A673 (cell line): ENCODE measurements at regions not wholly inside any gene's neighbourhood (a gene's known extent, or its start where the extent isn't known, plus 50 kb on each side); places are given as distances from the start of the nearest gene placed in this dataset.

Experiments used
- BruUV-seq: library from RNA; stranded (reverse); fragments of 400-500 nt; replicated peaks from 2 replicates; lab custom pipeline; 2021; lab: Mats Ljungman, UMichigan
- CTCF ChIA-PET: fragments of 300-600 bp; sonication (Branson Sonifier 250); formaldehyde crosslinking; loops from one replicate; lab custom pipeline; 2022; ENCODE audit warnings: antibody characterized with exemption; lab: Charles Lee
- POLR2A ChIA-PET: fragments of 300-600 bp; sonication (Branson Sonifier 250); formaldehyde crosslinking; loops from one replicate; lab custom pipeline; 2022; ENCODE audit warnings: antibody characterized with exemption; ENCODE audit not compliant: low non-redundant PET; lab: Charles Lee
- DNase-seq: peaks from one replicate; pipeline ENCODE4 v3.0.0-alpha.2; 2015; ENCODE audit warnings: low spot score
- H3K27ac ChIP-seq: fragments of 200-600 bp; sonication (generic); 2 replicates; pipeline ENCODE4 v1.5.1; 2016; ENCODE audit warnings: mixed run types, low read depth, mild to moderate bottlenecking, mixed read lengths, antibody characterized with exemption, low read length; ENCODE audit not compliant: poor library complexity, severe bottlenecking
- H3K27me3 ChIP-seq: fragments of 200-600 bp; sonication (generic); replicated peaks from 2 replicates; pipeline ENCODE4 v1.6.1; 2017; ENCODE audit warnings: mixed run types, low read depth, mild to moderate bottlenecking, mixed read lengths, antibody characterized with exemption, low read length; ENCODE audit not compliant: insufficient read depth, poor library complexity
- H3K36me3 ChIP-seq: fragments of 200-600 bp; sonication (generic); 2 replicates; pipeline ENCODE4 v1.6.1; 2016; ENCODE audit warnings: mixed run types, mild to moderate bottlenecking, mixed read lengths, antibody characterized with exemption, low read length; ENCODE audit not compliant: insufficient read depth, poor library complexity, severe bottlenecking
- H3K4me1 ChIP-seq: fragments of 200-600 bp; sonication (generic); 2 replicates; pipeline ENCODE4 v1.6.1; 2017; ENCODE audit warnings: mixed run types, mild to moderate bottlenecking, mixed read lengths, antibody characterized with exemption, low read length; ENCODE audit not compliant: insufficient read depth, poor library complexity, severe bottlenecking
- H3K4me3 ChIP-seq: fragments of 200-600 bp; sonication (generic); 2 replicates; pipeline ENCODE4 v1.5.1; 2016; ENCODE audit warnings: low read depth, mixed run types, mild to moderate bottlenecking, mixed read lengths, low read length; ENCODE audit not compliant: poor library complexity, severe bottlenecking
- H3K9me3 ChIP-seq: fragments of 200-600 bp; sonication (generic); 2 replicates; pipeline ENCODE4 v1.6.1; 2016; ENCODE audit warnings: mixed run types, low read depth, mild to moderate bottlenecking, mixed read lengths, antibody characterized with exemption, low read length; ENCODE audit not compliant: poor library complexity, severe bottlenecking
- EZH2 ChIP-seq: fragments of 200-600 bp; sonication (generic); IDR thresholded peaks from 2 replicates; pipeline ENCODE4 v1.6.1; 2017; ENCODE audit warnings: borderline replicate concordance, low read depth, mild to moderate bottlenecking, mixed read lengths, antibody characterized with exemption, low read length; ENCODE audit not compliant: poor library complexity, severe bottlenecking
- intact Hi-C: fragments of 100-400 bp; cut with micrococcal nuclease; formaldehyde crosslinking; loops from one replicate; pipeline ENCODE4 v1.10.0; 2022; ENCODE audit not compliant: unreplicated experiment
- TF ChIP-seq, protein P1 (sequence below): fragments of 300-800, 200-600 bp; sonication (generic); conservative IDR thresholded peaks from 2 replicates; pipeline ENCODE4 v1.5.1; 2017; ENCODE audit warnings: low read depth, mild to moderate bottlenecking, antibody characterized with exemption, low read length, moderate library complexity, mixed read lengths

DNA sequence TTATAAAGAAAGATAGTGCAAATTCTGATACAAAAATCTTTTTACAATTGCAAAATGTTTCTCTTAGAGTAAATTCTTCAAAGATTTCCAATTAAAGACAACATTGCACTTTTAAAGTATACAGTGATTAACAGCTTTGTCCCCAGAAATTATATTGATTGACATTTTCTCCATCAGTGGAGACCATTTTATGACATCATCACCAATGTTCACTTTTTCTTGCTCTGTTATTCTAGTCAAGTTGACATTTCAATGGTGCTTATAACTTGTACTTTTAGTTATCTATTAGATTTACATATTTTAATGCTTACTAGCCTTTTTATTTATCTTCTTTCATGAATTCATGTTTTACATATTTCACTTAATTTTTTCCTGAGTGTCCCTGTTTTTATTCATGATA is 524.8 kb downstream of the HAO1 start:
- Histone ChIP-seq H3K36me3 (no peaks in the 10 kb centered on the region), H3K27ac (no peak overlapping the region), H3K9me3 (no peaks in the 10 kb centered on the region), H3K4me1 (no peaks in the 10 kb centered on the region), H3K27me3 (no peaks in the 10 kb centered on the region), H3K4me3 (no peak overlapping the region)
- TF ChIP-seq, protein P1, sequence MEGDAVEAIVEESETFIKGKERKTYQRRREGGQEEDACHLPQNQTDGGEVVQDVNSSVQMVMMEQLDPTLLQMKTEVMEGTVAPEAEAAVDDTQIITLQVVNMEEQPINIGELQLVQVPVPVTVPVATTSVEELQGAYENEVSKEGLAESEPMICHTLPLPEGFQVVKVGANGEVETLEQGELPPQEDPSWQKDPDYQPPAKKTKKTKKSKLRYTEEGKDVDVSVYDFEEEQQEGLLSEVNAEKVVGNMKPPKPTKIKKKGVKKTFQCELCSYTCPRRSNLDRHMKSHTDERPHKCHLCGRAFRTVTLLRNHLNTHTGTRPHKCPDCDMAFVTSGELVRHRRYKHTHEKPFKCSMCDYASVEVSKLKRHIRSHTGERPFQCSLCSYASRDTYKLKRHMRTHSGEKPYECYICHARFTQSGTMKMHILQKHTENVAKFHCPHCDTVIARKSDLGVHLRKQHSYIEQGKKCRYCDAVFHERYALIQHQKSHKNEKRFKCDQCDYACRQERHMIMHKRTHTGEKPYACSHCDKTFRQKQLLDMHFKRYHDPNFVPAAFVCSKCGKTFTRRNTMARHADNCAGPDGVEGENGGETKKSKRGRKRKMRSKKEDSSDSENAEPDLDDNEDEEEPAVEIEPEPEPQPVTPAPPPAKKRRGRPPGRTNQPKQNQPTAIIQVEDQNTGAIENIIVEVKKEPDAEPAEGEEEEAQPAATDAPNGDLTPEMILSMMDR = no peak
- no peak for TF ChIP-seq EZH2
- intact Hi-C loops = no loop called here
- ChIA-PET CTCF (no interaction called here), POLR2A (no interaction called here)
- DNase-seq = no peak
- no TSS peak for BruUV-seq

DNA sequence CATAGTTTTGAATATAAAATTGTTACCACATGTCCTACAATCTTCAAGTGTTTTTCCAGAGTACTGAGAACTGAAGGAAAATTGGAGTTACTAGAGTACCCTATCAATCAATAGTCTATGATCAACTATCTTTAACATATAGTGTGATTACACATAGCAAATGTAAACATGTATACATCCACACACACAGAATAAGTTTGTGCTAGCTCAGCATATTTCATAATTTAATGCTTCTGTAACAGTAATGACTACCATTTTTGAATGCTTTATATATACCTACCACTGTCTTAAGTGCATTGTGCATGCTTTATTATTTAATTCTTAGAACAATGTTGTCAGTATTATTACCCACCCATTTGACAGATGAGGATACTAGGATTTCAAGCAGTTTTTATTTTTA is 523.9 kb downstream of the HAO1 start:
- H3K36me3 ChIP-seq = no peaks in the 10 kb centered on the region
- H3K27ac ChIP-seq = no peak overlapping the region
- ChIA-PET POLR2A (no interaction called here), CTCF (no interaction called here)
- intact Hi-C loops = no loop called here
- no peaks in the 10 kb centered on the region for H3K9me3 ChIP-seq
- BruUV-seq = no TSS peak
- no peaks in the 10 kb centered on the region for H3K27me3 ChIP-seq
- no peak overlapping the region for H3K4me3 ChIP-seq
- H3K4me1 ChIP-seq = no peaks in the 10 kb centered on the region
- DNase-seq = no peak
- TF ChIP-seq, protein P1 = no peak
- no peak for TF ChIP-seq EZH2

DNA sequence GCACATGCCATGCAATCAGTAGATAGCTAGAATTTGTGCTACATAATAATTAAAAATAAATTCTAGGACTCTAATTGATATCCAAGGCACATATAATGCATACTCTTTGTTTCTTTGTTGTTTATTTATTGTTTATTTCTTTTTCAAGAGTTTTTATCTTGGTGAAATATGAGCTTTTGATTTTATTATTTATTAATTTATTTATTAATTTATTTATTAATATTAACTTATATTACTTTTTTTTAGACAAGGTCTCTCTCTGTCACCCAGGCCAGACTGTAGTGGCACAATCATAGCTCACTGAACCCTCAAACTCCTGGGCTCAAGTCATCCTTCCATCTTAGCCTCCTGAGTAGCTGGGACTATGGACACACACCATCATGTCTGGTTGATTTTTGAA is 519.9 kb downstream of the HAO1 start:
- no peaks in the 10 kb centered on the region for H3K4me1 ChIP-seq
- no peaks in the 10 kb centered on the region for H3K9me3 ChIP-seq
- intact Hi-C loops = no loop called here
- H3K36me3 ChIP-seq = no peaks in the 10 kb centered on the region
- no peak for DNase-seq
- POLR2A ChIA-PET = no interaction called here
- TF ChIP-seq, protein P1 = no peak
- TF ChIP-seq EZH2 = no peak
- H3K27ac ChIP-seq = no peak overlapping the region
- H3K27me3 ChIP-seq = no peaks in the 10 kb centered on the region
- no peak overlapping the region for H3K4me3 ChIP-seq
- BruUV-seq = no TSS peak
- CTCF ChIA-PET = no interaction called here
